Skeletal muscle tissue (tissue), 3 donors: ENCODE measurements at regions not wholly inside any gene's neighbourhood (a gene's known extent, or its start where the extent isn't known, plus 50 kb on each side); places are given as distances from the start of the nearest gene placed in this dataset.
"Not testable (repeated sequence)": the region's sequence is repeated elsewhere in the genome, so short reads cannot be mapped to it uniquely, and the experiment has no call there.

Source experiments
- H3K27ac ChIP-seq: one replicate; pipeline ENCODE4 v1.7.0; 2013; ENCODE audit warnings: mild to moderate bottlenecking, low read depth, low read length, inconsistent platforms
- H3K27me3 ChIP-seq, 3 donors: one replicate each; pipeline ENCODE4 v1.7.0; 2013; ENCODE audit warnings: low read length in 3 of 3; ENCODE audit not compliant: control insufficient read depth in 3 of 3, insufficient read depth in 3 of 3
- H3K36me3 ChIP-seq, 3 donors: one replicate each; pipeline ENCODE4 v1.7.0; 2013; ENCODE audit warnings: low read length in 3 of 3; ENCODE audit not compliant: control insufficient read depth in 3 of 3, insufficient read depth in 3 of 3
- H3K4me1 ChIP-seq, 3 donors: one replicate each; pipeline ENCODE4 v1.7.0; 2013; ENCODE audit warnings: low read length in 3 of 3, mild to moderate bottlenecking in 3 of 3; ENCODE audit not compliant: control insufficient read depth in 3 of 3, insufficient read depth in 3 of 3
- H3K4me3 ChIP-seq, 3 donors: one replicate each; pipeline ENCODE4 v1.7.0; 2013; ENCODE audit warnings: low read length in 3 of 3
- H3K9ac ChIP-seq, 3 donors: one replicate each; pipeline ENCODE4 v1.7.0; 2013; ENCODE audit warnings: low read length in 3 of 3, mild to moderate bottlenecking in 3 of 3, moderate library complexity in 2 of 3, low read depth in 1 of 3
- H3K9me3 ChIP-seq, 3 donors: one replicate each; pipeline ENCODE4 v1.7.0; 2013; ENCODE audit warnings: low read length in 3 of 3; ENCODE audit not compliant: control insufficient read depth in 3 of 3
- donor health status: Osteomylitis.

DNA sequence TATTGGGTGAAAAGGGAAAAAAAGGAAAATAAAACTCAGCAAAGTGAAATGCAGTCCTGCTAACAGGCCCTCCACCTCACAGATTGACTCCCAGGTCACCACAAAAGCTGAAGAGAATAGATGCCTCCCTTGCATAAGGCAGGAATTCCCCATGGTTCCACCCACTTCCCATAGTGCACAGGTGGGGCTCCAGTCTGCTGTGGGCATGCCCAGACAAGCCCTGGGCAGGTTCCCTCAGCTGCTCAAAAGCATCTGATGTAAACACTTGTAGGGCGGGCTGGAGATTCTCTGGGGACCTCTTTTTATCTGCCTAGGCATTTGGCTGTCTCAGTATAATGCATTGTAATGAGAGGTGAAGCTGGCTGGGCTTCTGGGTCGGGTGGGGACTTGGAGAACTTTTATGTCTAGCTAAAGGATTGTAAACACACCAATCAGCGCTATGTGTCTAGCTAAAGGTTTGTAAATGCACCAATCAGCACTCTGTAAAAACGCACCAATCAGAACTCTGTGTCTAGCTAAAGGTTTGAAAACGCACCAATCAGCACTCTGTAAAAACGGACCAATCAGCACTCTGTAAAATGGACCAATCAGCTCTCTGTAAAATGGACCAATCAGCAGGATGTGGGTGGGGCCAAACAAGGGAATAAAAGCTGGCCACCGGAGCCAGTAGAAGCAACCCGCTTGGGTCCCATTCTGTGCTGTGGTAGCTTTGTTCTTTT lies 1231.5 kb downstream of the ADGRL3 start:
- not testable (repeated sequence) for H3K4me1 ChIP-seq, H3K36me3 ChIP-seq

DNA sequence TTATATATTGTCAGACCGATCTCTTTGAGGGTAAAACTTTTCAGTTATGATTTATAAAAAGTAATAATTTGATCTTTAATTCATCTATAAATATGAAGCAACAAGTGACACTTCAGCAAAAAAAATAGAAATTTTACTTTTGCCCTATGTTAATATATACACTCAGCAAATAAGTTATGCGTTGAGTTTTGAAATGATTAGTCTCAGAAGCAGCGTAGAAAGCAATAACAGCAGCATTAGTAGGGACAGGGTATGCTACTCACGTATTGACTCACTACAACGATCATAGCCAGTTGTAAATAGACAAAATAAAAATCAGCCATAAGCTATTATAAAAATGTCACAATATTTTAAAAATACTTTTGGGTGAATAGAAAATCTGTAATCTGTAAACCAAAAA lies 1229.2 kb downstream of the ADGRL3 start:
- H3K9ac ChIP-seq, result no peak overlapping the region

More for the DNA sequence above, 1231.5 kb downstream of the ADGRL3 start:
- not testable (repeated sequence) for H3K27ac ChIP-seq, H3K9ac ChIP-seq, H3K4me3 ChIP-seq, H3K27me3 ChIP-seq, H3K9me3 ChIP-seq

DNA sequence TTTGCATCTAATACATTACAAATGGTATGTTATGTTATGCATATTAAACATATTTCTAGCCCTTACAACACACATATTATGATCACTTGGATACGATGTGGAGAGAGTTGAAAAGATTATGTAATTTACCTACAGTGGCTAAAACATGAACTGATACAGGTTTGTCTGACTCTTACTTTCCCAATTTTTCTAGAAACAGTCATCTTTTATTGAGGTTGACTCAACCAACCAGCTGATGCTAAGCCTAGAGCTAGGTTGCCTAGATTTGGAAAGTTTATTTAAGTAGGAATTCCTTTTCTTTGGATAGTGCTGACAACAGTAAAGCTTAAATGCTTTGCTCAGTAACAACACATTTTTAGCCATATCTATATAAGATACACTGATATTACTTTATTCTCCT lies 1215.1 kb downstream of the ADGRL3 start:
- H3K4me3 ChIP-seq, result no peak overlapping the region
- H3K27ac ChIP-seq, result no peak overlapping the region
- H3K27me3 ChIP-seq, result no peaks in the 10 kb centered on the region
- no peaks in the 10 kb centered on the region for H3K36me3 ChIP-seq
- H3K9me3 ChIP-seq, result no peaks in the 10 kb centered on the region
- H3K9ac ChIP-seq, result no peak overlapping the region
- no peaks in the 10 kb centered on the region for H3K4me1 ChIP-seq

More for the DNA sequence above, 1229.2 kb downstream of the ADGRL3 start:
- H3K4me1 ChIP-seq, result no peaks in the 10 kb centered on the region
- H3K9me3 ChIP-seq, result no peaks in the 10 kb centered on the region
- no peak overlapping the region for H3K4me3 ChIP-seq
- no peaks in the 10 kb centered on the region for H3K36me3 ChIP-seq
- H3K27me3 ChIP-seq, result no peaks in the 10 kb centered on the region
- H3K27ac ChIP-seq, result no peak overlapping the region

DNA sequence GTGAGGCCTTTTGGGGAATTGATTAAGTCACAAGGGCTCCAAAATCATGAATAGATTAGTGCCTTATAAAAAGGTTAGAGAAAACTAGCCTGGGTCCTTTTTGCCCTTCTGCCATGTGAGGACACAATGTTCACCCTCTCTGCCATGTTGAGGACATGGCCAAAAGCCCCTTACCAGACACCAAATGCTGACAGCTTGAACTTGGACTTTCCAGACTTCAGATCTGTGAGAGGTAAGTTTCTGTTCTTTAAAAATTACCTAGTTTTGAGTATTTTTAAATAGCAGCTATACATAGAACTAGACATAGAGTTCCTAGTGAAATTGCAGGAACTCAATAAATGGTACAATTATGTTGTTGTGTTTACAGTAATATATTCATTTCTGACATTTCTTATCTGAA lies 1214.4 kb downstream of the ADGRL3 start:
- H3K4me3 ChIP-seq, result no peak overlapping the region
- no peaks in the 10 kb centered on the region for H3K27me3 ChIP-seq
- no peaks in the 10 kb centered on the region for H3K4me1 ChIP-seq
- H3K9me3 ChIP-seq, result no peaks in the 10 kb centered on the region
- H3K27ac ChIP-seq, result no peak overlapping the region
- no peaks in the 10 kb centered on the region for H3K36me3 ChIP-seq
- no peak overlapping the region for H3K9ac ChIP-seq

GRCh38 chr4:62410371-62411003 lies 1210.4 kb downstream of the ADGRL3 start:
- H3K4me1 ChIP-seq, result no peaks in the 10 kb centered on the region
- no peak overlapping the region for H3K27ac ChIP-seq
- no peak overlapping the region for H3K4me3 ChIP-seq
- H3K9ac ChIP-seq, result no peak overlapping the region
- no peaks in the 10 kb centered on the region for H3K9me3 ChIP-seq
- no peaks in the 10 kb centered on the region for H3K27me3 ChIP-seq
- H3K36me3 ChIP-seq, result no peaks in the 10 kb centered on the region

GRCh38 chr4:62408454-62408853 lies 1208.3 kb downstream of the ADGRL3 start:
- no peaks in the 10 kb centered on the region for H3K9me3 ChIP-seq
- no peaks in the 10 kb centered on the region for H3K27me3 ChIP-seq
- no peaks in the 10 kb centered on the region for H3K4me1 ChIP-seq
- H3K27ac ChIP-seq, result no peak overlapping the region
- H3K4me3 ChIP-seq, result no peak overlapping the region
- H3K36me3 ChIP-seq, result no peaks in the 10 kb centered on the region
- no peak overlapping the region for H3K9ac ChIP-seq

- Histone ChIP-seq H3K27ac (no peak overlapping the region), H3K4me3 (no peak overlapping the region), H3K9ac (no peak overlapping the region), H3K9me3 (no peaks in the 10 kb centered on the region), H3K4me1 (no peaks in the 10 kb centered on the region), H3K27me3 (no peaks in the 10 kb centered on the region), H3K36me3 (no peaks in the 10 kb centered on the region)
These were observed 1207.4 kb downstream of the ADGRL3 start for GRCh38 chr4:62407534-62407933.

- Histone ChIP-seq H3K27ac (no peak overlapping the region), H3K4me3 (no peak overlapping the region), H3K27me3 (no peaks in the 10 kb centered on the region), H3K36me3 (no peaks in the 10 kb centered on the region), H3K9me3 (no peaks in the 10 kb centered on the region), H3K4me1 (no peaks in the 10 kb centered on the region), H3K9ac (no peak overlapping the region)
These were observed 1202.1 kb downstream of the ADGRL3 start for GRCh38 chr4:62402088-62402806.

GRCh38 chr4:62399242-62399641 lies 1199.1 kb downstream of the ADGRL3 start:
- no peak overlapping the region for H3K27ac ChIP-seq
- H3K27me3 ChIP-seq, result no peaks in the 10 kb centered on the region
- H3K4me3 ChIP-seq, result no peak overlapping the region
- H3K4me1 ChIP-seq, result no peaks in the 10 kb centered on the region
- no peaks in the 10 kb centered on the region for H3K9me3 ChIP-seq
- no peaks in the 10 kb centered on the region for H3K36me3 ChIP-seq
- no peak overlapping the region for H3K9ac ChIP-seq

GRCh38 chr4:62398318-62398717 lies 1198.2 kb downstream of the ADGRL3 start:
- no peaks in the 10 kb centered on the region for H3K36me3 ChIP-seq
- H3K4me3 ChIP-seq, result no peak overlapping the region
- H3K9ac ChIP-seq, result no peak overlapping the region
- no peaks in the 10 kb centered on the region for H3K4me1 ChIP-seq
- H3K27me3 ChIP-seq, result no peaks in the 10 kb centered on the region
- H3K9me3 ChIP-seq, result no peaks in the 10 kb centered on the region
- no peak overlapping the region for H3K27ac ChIP-seq
